ENCODE measurements at regions not wholly inside any gene's neighbourhood (a gene's known extent, or its start where the extent isn't known, plus 50 kb on each side); places are given as distances from the start of the nearest gene placed in this dataset.

DNA sequence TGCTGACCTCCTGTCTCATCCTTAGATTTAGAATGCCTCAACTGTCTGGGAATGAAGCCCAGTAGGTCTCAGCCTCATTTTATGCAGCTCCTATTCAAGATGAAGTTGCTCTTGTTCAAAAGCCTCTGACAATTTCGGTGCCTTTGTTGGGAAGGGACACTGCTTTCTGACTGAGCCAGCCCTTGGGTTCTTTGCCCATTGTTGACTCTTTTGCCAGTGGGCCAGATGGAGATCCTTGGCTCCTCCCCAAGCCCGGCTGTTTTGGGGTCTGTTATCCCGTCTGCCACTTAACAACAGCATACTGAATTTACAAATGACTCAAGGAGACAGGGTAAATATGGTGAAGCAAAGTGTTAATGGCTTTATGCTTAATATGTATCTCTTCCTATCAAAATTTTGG, 58.3 kb upstream of the PRKX start:
- Histone ChIP-seq H3K36me3 (ENCODE audit: control insufficient read depth in 2 of 2, extremely low read depth in 1 of 2, insufficient read depth in 2 of 2, low read length in 2 of 2) (no peaks in the 10 kb centered on the region), H4K20me1 (ENCODE audit: control insufficient read depth, extremely low read depth, insufficient read depth, low read length) (no peaks in the 10 kb centered on the region), H3K9me3 (ENCODE audit: control insufficient read depth, low read depth, low read length) (no peaks in the 10 kb centered on the region), H3K4me1 (ENCODE audit: control insufficient read depth, extremely low read depth, insufficient read depth, low read length) (no peaks in the 10 kb centered on the region), H3K4me3 (ENCODE audit: control insufficient read depth in 2 of 3, extremely low read depth in 1 of 3, insufficient read depth in 2 of 3, low read depth in 1 of 3, low read length in 3 of 3) (no peak overlapping the region), H3K27me3 (ENCODE audit: control insufficient read depth, extremely low read depth, insufficient read depth, low read length) (no peaks in the 10 kb centered on the region), H3K9me1 (ENCODE audit: control insufficient read depth, extremely low read depth, insufficient read depth, low read length) (no peaks in the 10 kb centered on the region), H3K9ac (ENCODE audit: control insufficient read depth, extremely low read depth, insufficient read depth, low read length) (no peak overlapping the region), H3K27ac (ENCODE audit: control insufficient read depth, insufficient read depth, low read length) (no peak overlapping the region), H3K79me2 (ENCODE audit: control insufficient read depth, insufficient read depth, low read length) (no peaks in the 10 kb centered on the region), H2AFZ (ENCODE audit: control insufficient read depth, low read length) (no peak overlapping the region), H3K4me2 (ENCODE audit: control insufficient read depth, extremely low read depth, insufficient read depth, low read depth, low read length) (no peak overlapping the region)
- no peak for TF ChIP-seq EZH2 (IDR thresholded peaks at IDR 0.05; ENCODE audit: low read length)
- TF ChIP-seq, protein P1, sequence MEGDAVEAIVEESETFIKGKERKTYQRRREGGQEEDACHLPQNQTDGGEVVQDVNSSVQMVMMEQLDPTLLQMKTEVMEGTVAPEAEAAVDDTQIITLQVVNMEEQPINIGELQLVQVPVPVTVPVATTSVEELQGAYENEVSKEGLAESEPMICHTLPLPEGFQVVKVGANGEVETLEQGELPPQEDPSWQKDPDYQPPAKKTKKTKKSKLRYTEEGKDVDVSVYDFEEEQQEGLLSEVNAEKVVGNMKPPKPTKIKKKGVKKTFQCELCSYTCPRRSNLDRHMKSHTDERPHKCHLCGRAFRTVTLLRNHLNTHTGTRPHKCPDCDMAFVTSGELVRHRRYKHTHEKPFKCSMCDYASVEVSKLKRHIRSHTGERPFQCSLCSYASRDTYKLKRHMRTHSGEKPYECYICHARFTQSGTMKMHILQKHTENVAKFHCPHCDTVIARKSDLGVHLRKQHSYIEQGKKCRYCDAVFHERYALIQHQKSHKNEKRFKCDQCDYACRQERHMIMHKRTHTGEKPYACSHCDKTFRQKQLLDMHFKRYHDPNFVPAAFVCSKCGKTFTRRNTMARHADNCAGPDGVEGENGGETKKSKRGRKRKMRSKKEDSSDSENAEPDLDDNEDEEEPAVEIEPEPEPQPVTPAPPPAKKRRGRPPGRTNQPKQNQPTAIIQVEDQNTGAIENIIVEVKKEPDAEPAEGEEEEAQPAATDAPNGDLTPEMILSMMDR (optimal IDR thresholded peaks at IDR 0.05 in 1 of 3, IDR thresholded peaks at IDR 0.05 in 1 of 3, conservative IDR thresholded peaks at IDR 0.05 in 1 of 3; ENCODE audit: extremely low read depth in 1 of 3, insufficient read depth in 2 of 3, low read length in 3 of 3), result no peak
- no peak for FAIRE-seq
- dilution Hi-C loops (cut with MboI; ENCODE audit: extremely low pct_ligation_motif_present, low sequenced_read_pairs), result no loop called here
- DNase-seq (ENCODE audit: low read depth, low spot score), result no peak

DNA sequence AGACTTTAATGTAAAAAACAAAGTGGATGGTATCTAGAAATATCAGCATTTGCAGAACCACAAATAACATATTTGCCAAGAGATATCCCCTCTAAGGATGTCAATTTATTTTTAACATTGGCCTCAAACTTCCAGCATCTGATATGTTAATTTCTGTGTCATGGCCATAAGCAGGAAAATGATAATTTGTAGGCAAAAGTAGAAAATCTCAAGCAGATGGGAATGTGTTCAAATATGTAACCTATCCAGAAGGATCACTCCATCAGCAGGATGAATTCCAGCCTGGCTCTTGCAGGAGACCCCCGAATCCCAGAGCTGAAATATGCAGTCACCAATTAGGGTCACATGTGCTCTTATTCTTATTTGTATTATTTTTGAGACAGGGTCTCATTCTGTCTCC, 55.4 kb upstream of the PRKX start:
- H3K79me2 ChIP-seq (ENCODE audit: control insufficient read depth, insufficient read depth, low read length), result no peaks in the 10 kb centered on the region
- H2AFZ ChIP-seq (ENCODE audit: control insufficient read depth, low read length), result no peak overlapping the region
- FAIRE-seq, result no peak

More for the DNA sequence above, 55.4 kb upstream of the PRKX start:
- Histone ChIP-seq H3K4me1 (ENCODE audit: control insufficient read depth, extremely low read depth, insufficient read depth, low read length) (no peaks in the 10 kb centered on the region), H3K27ac (ENCODE audit: control insufficient read depth, insufficient read depth, low read length) (no peak overlapping the region), H3K9ac (ENCODE audit: control insufficient read depth, extremely low read depth, insufficient read depth, low read length) (no peak overlapping the region), H3K27me3 (ENCODE audit: control insufficient read depth, extremely low read depth, insufficient read depth, low read length) (no peaks in the 10 kb centered on the region), H3K36me3 (ENCODE audit: control insufficient read depth in 2 of 2, extremely low read depth in 1 of 2, insufficient read depth in 2 of 2, low read length in 2 of 2) (no peaks in the 10 kb centered on the region), H3K9me1 (ENCODE audit: control insufficient read depth, extremely low read depth, insufficient read depth, low read length) (no peaks in the 10 kb centered on the region), H3K9me3 (ENCODE audit: control insufficient read depth, low read depth, low read length) (no peaks in the 10 kb centered on the region), H3K4me3 (ENCODE audit: control insufficient read depth in 2 of 3, extremely low read depth in 1 of 3, insufficient read depth in 2 of 3, low read depth in 1 of 3, low read length in 3 of 3) (no peak overlapping the region), H3K4me2 (ENCODE audit: control insufficient read depth, extremely low read depth, insufficient read depth, low read depth, low read length) (no peak overlapping the region), H4K20me1 (ENCODE audit: control insufficient read depth, extremely low read depth, insufficient read depth, low read length) (no peaks in the 10 kb centered on the region)
- DNase-seq (ENCODE audit: low read depth, low spot score), result no peak
- TF ChIP-seq EZH2 (IDR thresholded peaks at IDR 0.05; ENCODE audit: low read length), result no peak
- TF ChIP-seq, protein P1 (optimal IDR thresholded peaks at IDR 0.05 in 1 of 3, IDR thresholded peaks at IDR 0.05 in 1 of 3, conservative IDR thresholded peaks at IDR 0.05 in 1 of 3; ENCODE audit: extremely low read depth in 1 of 3, insufficient read depth in 2 of 3, low read length in 3 of 3), result no peak
- dilution Hi-C loops (cut with MboI; ENCODE audit: extremely low pct_ligation_motif_present, low sequenced_read_pairs), result no loop called here

Small RNA genes lying in the stretch of these regions (small RNA-seq; reads per million reads assigned to genes)
- 0 reads per million in 3 experiments for gene RF00401 (ENCODE audit: insufficient read length in 3 of 3, low read depth in 3 of 3, low replicate concordance in 1 of 3)
